ENCODE measurements at regions not wholly inside any gene's neighbourhood (a gene's known extent, or its start where the extent isn't known, plus 50 kb on each side); places are given as distances from the start of the nearest gene placed in this dataset.
"Not testable (repeated sequence)": the region's sequence is repeated elsewhere in the genome, so short reads cannot be mapped to it uniquely, and the experiment has no call there.

- no peak overlapping the region for H2AFZ ChIP-seq (ENCODE audit: low read length)
- H3K9ac ChIP-seq (ENCODE audit: low read length), result no peak overlapping the region
- no peaks in the 10 kb centered on the region for H3K27me3 ChIP-seq (ENCODE audit: low read length)
- H3K36me3 ChIP-seq (ENCODE audit: low read depth, low read length), result no peaks in the 10 kb centered on the region
- no peaks in the 10 kb centered on the region for H3F3A ChIP-seq (ENCODE audit: low read length, unreplicated experiment)
- H3K4me3 ChIP-seq (ENCODE audit: low read length), result no peak overlapping the region
- intact Hi-C loops (cut with micrococcal nuclease), result no loop called here
- no peaks in the 10 kb centered on the region for H3K79me2 ChIP-seq (ENCODE audit: low read length)
- no peak overlapping the region for H3K4me2 ChIP-seq (ENCODE audit: low read length)
- ATAC-seq (no peak), DNase-seq (peak; percentile 19)
- BruUV-seq (replicated peaks), result no TSS peak
- H3K4me1 ChIP-seq (ENCODE audit: insufficient read depth, low read length), result no peaks in the 10 kb centered on the region
- peaks cover 15% of the 10 kb centered on the region for H3K9me3 ChIP-seq (ENCODE audit: low read length)
- no peak overlapping the region for H3K27ac ChIP-seq (ENCODE audit: low read length)
- CTCF ChIA-PET, result no interaction called here
- H4K20me1 ChIP-seq (ENCODE audit: low read length), result no peaks in the 10 kb centered on the region
- POLR2A ChIA-PET (ENCODE audit: unreplicated experiment), result no interaction called here
- TF ChIP-seq EZH2phosphoT487 (IDR thresholded peaks at IDR 0.05; ENCODE audit: borderline replicate concordance, low read length) (no peak), EZH2 (IDR thresholded peaks at IDR 0.05; ENCODE audit: low read length, unreplicated experiment) (no peak), CTCF (conservative IDR thresholded peaks at IDR 0.05; ENCODE audit: low read depth, low read length) (no peak)
- no peaks in the 10 kb centered on the region for H3K9me2 ChIP-seq (replicated peaks; ENCODE audit: low read length)
These were observed 1379.2 kb upstream of the DEFB115 start for GRCh38 chr20:29878281-29878741.

- H3K9ac ChIP-seq (ENCODE audit: low read length), result no peak overlapping the region
- ATAC-seq, result no peak
These were observed 1378.6 kb upstream of the DEFB115 start for GRCh38 chr20:29878777-29879442.

GRCh38 chr20:29881107-29881506 lies 1376.4 kb upstream of the DEFB115 start:
- H4K20me1 ChIP-seq (ENCODE audit: low read length); intact Hi-C loops (cut with micrococcal nuclease); BruUV-seq (replicated peaks); H2AFZ ChIP-seq (ENCODE audit: low read length); H3K27me3 ChIP-seq (ENCODE audit: low read length); ATAC-seq; H3K27ac ChIP-seq (ENCODE audit: low read length); H3F3A ChIP-seq (ENCODE audit: low read length, unreplicated experiment); H3K79me2 ChIP-seq (ENCODE audit: low read length); H3K4me2 ChIP-seq (ENCODE audit: low read length); H3K4me1 ChIP-seq (ENCODE audit: insufficient read depth, low read length); H3K4me3 ChIP-seq (ENCODE audit: low read length); H3K36me3 ChIP-seq (ENCODE audit: low read depth, low read length); H3K9ac ChIP-seq (ENCODE audit: low read length); POLR2A ChIA-PET (ENCODE audit: unreplicated experiment); H3K9me2 ChIP-seq (replicated peaks; ENCODE audit: low read length); CTCF ChIA-PET: not testable (repeated sequence)
- DNase-seq, result peak; percentile 16
- H3K9me3 ChIP-seq (ENCODE audit: low read length), result peaks cover 15% of the 10 kb centered on the region

More at GRCh38 chr20:29878777-29879442, 1378.6 kb upstream of the DEFB115 start:
- Histone ChIP-seq H3K4me2 (ENCODE audit: low read length) (no peak overlapping the region), H4K20me1 (ENCODE audit: low read length) (no peaks in the 10 kb centered on the region), H3K79me2 (ENCODE audit: low read length) (no peaks in the 10 kb centered on the region), H3K4me1 (ENCODE audit: insufficient read depth, low read length) (no peaks in the 10 kb centered on the region), H2AFZ (ENCODE audit: low read length) (no peak overlapping the region), H3F3A (ENCODE audit: low read length, unreplicated experiment) (no peaks in the 10 kb centered on the region), H3K27ac (ENCODE audit: low read length) (no peak overlapping the region), H3K36me3 (ENCODE audit: low read depth, low read length) (no peaks in the 10 kb centered on the region), H3K4me3 (ENCODE audit: low read length) (no peak overlapping the region), H3K27me3 (ENCODE audit: low read length) (no peaks in the 10 kb centered on the region), H3K9me3 (ENCODE audit: low read length) (peaks cover 15% of the 10 kb centered on the region), H3K9me2 (replicated peaks; ENCODE audit: low read length) (no peaks in the 10 kb centered on the region)
- ChIA-PET POLR2A (ENCODE audit: unreplicated experiment) (no interaction called here), CTCF (no interaction called here)
- no peak for TF ChIP-seq EZH2 (IDR thresholded peaks at IDR 0.05; ENCODE audit: low read length, unreplicated experiment)
- no peak for TF ChIP-seq EZH2phosphoT487 (IDR thresholded peaks at IDR 0.05; ENCODE audit: borderline replicate concordance, low read length)
- no peak for TF ChIP-seq CTCF (conservative IDR thresholded peaks at IDR 0.05; ENCODE audit: low read depth, low read length)
- intact Hi-C loops (cut with micrococcal nuclease), result no loop called here
- DNase-seq, result no peak
- no TSS peak for BruUV-seq (replicated peaks)

GRCh38 chr20:29883514-29884219 lies 1373.8 kb upstream of the DEFB115 start:
- H3K4me1 ChIP-seq (ENCODE audit: insufficient read depth, low read length); H4K20me1 ChIP-seq (ENCODE audit: low read length); POLR2A ChIA-PET (ENCODE audit: unreplicated experiment); H3K27ac ChIP-seq (ENCODE audit: low read length); intact Hi-C loops (cut with micrococcal nuclease); ATAC-seq; H3F3A ChIP-seq (ENCODE audit: low read length, unreplicated experiment); H3K4me2 ChIP-seq (ENCODE audit: low read length); H3K79me2 ChIP-seq (ENCODE audit: low read length); H3K9ac ChIP-seq (ENCODE audit: low read length); CTCF ChIA-PET; H3K27me3 ChIP-seq (ENCODE audit: low read length); BruUV-seq (replicated peaks); H2AFZ ChIP-seq (ENCODE audit: low read length); H3K36me3 ChIP-seq (ENCODE audit: low read depth, low read length); H3K4me3 ChIP-seq (ENCODE audit: low read length); DNase-seq; H3K9me2 ChIP-seq (replicated peaks; ENCODE audit: low read length): not testable (repeated sequence)
- peaks cover 13% of the 10 kb centered on the region for H3K9me3 ChIP-seq (ENCODE audit: low read length)

GRCh38 chr20:29884322-29884721 lies 1373.1 kb upstream of the DEFB115 start:
- H3K79me2 ChIP-seq (ENCODE audit: low read length); ATAC-seq; H3K9me2 ChIP-seq (replicated peaks; ENCODE audit: low read length); H3K27me3 ChIP-seq (ENCODE audit: low read length); H3K9ac ChIP-seq (ENCODE audit: low read length); H3K36me3 ChIP-seq (ENCODE audit: low read depth, low read length); intact Hi-C loops (cut with micrococcal nuclease); POLR2A ChIA-PET (ENCODE audit: unreplicated experiment); BruUV-seq (replicated peaks); H2AFZ ChIP-seq (ENCODE audit: low read length); H3K4me1 ChIP-seq (ENCODE audit: insufficient read depth, low read length); H3K9me3 ChIP-seq (ENCODE audit: low read length); H4K20me1 ChIP-seq (ENCODE audit: low read length); H3K4me2 ChIP-seq (ENCODE audit: low read length); CTCF ChIA-PET; H3K4me3 ChIP-seq (ENCODE audit: low read length); H3F3A ChIP-seq (ENCODE audit: low read length, unreplicated experiment); DNase-seq; H3K27ac ChIP-seq (ENCODE audit: low read length): not testable (repeated sequence)

Data from PC-3 (cell line).